HG03354 (cell line): ENCODE measurements at regions not wholly inside any gene's neighbourhood (a gene's known extent, or its start where the extent isn't known, plus 50 kb on each side); places are given as distances from the start of the nearest gene placed in this dataset.

Experiments used
- ATAC-seq: cut with Tn5 transposase; IDR thresholded peaks from one replicate; pipeline ENCODE4 v1.9.1; 2021; ENCODE audit warnings: mild to moderate bottlenecking; ENCODE audit not compliant: unreplicated experiment, poor library complexity, severe bottlenecking

DNA sequence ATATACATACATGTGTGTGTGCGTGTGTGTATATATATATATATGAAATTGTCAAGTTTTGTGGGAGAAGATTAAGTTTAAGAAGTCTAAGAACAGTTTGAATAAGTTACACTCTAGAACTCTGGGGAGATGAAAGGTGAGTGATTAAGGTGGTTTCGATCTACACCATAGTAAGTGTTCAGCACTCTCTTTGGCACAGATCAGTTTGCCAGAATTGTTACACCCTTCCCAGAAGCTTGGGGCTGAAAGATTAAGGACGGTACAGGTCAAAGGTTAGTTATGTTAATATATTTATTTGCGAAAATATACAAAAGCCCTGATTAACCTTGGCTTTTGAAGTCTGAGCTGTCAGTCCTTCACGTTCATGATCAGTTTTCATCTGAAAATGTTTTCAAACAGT is 309.1 kb downstream of the KLF5 start:
- ATAC-seq, result no peak

DNA sequence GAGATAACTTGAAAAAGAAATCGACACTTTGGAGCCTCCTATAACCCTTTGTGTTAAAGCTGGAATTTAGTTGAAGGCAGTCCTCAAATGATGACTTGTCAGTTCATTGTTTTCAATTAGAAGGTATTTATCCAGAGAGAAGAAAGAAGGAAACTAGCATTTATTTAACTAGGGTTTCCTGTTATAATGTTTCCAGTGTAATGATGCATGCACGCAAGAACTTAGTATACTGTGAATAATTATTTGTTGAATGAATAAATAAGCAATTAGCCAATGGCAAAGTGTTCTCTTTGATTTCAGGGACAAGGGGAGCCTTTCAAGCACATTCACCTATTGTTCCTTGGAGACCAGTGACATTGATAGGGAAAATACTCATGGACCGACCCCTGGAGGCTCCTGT is 307.4 kb downstream of the KLF5 start:
- ATAC-seq, result no peak

DNA sequence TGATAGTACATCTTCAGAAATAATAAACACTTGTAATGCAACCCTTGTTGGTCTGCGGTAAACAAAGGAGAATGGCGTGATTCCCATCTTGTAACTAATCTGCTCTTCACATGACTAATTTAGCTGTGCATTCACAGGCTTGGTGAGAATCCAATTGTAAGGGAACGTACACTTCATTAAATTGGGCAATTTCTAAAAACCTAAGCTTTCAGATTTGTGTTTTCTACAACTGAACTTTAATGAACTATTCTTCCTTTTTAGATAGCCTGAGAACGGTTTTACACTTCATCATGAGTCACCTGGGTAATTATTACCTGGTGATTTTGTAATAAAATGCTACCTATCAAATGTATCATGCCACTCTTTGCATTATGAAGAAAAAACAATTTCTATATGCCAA is 306.9 kb downstream of the KLF5 start:
- no peak for ATAC-seq

DNA sequence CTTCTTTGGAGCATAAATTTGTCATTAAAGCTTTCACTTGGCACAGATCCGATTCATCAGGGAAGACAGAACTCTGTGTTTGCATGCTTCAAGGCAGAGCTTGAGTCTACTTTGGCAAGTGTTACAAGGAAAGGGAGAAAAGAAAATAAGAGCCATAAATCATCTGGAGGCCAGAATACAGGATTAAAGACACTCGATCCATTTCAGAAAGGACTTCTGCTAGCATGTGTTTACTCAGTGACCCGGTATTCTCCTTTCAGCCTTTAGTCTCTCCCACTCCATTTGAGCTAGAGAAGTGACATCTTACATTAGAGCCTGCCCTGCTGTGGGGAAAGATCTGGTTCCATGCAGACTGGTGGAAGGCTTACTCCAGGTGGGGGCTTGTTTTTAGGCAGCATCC is 306.4 kb downstream of the KLF5 start:
- no peak for ATAC-seq

DNA sequence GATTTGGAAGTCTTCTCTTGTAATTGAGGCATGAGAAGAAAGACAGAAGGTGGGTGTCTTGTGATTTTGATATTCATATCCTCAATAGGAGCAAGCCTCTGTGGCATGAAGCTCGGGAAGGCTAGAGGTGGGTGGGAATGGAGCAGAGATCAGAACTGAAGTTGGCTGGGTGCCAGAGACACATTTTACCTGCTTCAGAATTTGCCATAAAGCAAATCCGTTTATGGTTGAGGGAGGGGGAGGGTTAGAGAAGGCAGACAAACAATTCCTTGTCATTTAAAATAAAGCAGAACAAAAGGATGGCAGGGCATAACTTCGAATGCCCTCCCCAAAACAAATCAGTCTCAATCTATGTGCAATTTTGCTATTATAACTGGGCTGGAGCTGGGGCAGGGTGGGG is 305.9 kb downstream of the KLF5 start:
- ATAC-seq, result no peak

DNA sequence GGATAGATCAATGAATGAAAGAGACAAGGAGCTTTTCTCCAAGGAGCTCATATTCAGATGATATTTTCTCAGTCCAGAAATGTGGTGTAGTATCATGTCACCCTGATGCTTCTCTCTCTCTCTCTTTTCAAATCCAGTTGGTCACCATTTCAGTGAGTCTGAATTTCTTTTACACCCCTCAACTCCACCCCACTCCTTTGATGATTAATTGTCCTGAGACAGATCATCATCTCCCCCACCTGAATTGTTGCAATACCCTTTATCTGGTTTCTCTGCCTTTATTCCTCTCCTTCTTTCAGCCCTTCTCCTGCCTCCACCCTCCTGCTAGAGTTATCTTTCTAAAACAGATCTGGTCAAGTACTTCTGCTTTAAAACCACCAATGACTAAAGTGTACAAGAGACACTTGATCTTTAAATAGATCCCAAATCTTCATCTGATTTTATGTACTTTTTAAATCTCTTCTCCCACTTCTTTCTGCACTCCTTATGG is 299.8 kb downstream of the KLF5 start:
- no peak for ATAC-seq

DNA sequence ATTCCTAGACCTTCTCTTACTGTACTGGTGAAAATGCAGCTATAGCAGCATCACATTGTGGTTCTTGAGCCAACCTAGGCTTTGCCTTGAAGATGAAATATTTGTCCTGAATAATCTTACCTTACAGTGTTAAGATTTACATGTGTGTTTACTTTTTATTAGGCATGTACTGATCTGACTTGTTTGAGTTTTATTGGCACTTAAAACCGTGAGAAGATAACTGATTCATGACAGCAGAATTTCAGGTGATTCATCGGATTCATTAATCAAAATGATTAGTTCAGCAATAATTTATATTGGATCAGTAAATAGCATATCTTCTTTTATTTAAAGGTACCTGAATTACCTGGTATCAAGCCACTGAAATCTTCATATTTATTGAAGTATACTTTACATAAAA is 296.3 kb downstream of the KLF5 start:
- ATAC-seq, result no peak

DNA sequence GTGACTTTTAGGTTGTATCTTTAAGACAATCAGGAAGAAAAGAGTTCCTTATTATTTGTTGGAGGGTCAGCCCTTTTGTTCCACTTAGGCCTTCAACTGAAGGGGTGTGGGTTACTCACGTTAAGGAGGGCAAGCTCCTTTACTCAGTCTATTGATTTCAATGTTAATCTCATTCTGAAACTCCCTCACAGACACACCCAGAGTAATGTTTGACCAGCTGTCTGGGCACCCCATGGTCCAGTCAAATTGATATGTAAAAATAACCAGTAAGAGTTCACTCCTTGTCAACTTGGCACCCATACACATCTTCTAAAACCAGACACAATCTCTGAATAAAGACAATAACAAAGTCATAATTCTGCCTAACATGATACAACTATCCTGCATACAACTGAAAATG is 292.9 kb downstream of the KLF5 start:
- no peak for ATAC-seq

DNA sequence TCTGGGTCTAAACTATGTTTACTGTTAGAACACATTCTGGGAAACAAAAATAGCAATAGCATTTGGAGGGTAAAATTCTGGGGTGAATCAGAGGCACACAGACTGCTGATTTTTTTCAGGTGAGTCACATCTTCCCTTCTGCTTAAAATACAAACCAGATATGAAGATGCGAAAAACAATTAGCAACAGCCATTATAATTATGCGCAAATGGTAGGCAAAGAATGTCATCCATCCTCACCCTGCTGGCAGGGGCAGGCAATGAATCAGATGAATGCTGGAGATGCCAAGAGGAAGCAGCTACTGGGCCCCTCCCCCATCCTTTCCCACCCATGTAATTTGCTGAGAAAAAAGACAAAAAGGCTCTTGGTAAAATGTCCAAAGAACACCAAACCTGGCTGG is 282.9 kb downstream of the KLF5 start:
- no peak for ATAC-seq

DNA sequence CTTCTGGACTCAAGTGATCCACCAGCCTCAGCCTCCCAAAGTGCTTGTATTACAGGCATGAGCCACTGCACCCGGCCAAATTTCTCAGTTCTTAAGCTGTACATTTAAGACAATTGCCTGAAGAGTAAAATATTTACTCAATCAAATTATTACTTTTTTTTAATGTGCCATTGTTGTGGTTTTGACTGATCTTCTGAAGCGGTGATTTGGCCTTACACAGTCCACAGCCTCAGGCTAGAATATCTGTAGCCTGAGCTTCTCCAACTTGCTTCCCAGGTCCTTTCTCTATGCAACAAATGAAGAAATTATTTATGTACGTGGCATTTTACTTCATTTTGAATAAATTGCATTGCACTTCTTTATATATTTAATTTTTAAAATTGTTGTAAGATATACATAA is 281.3 kb downstream of the KLF5 start:
- ATAC-seq, result no peak

DNA sequence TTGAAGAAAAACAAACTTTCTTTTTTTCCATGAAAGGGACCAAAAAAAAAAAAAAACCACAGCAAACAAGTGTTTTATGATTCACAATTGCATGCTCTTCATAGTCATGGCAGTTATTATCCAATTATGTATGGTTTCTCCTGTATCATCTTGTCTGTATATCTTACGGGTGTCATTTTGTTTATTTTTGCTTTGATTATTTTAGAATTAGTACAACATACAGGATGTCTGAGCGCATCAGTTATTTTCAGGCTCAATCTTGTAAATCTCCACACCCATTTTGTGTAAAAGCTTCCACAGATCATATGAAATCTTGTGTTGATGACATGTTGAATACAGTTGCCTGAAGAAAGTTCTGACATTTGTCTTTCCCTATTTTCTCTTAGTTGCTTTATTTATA is 280.3 kb downstream of the KLF5 start:
- no peak for ATAC-seq

DNA sequence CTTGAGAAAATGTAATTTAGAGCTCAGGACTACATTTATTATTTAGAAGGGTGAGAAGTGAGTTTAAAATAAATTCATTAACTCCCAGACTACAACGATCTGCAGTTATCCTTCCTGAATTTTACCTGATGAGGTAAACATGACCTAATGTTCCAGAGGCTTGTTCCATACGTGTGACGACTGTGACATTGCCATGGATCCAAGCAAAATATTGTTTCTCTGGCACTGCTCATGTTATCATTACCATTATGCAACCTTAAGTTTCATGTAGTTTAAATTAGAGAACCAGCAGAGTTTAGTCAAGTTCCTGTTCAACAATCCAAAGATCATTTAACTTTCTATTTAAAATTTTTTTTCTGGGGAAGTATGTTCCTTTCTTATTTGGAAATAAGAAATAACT is 279.6 kb downstream of the KLF5 start:
- no peak for ATAC-seq

DNA sequence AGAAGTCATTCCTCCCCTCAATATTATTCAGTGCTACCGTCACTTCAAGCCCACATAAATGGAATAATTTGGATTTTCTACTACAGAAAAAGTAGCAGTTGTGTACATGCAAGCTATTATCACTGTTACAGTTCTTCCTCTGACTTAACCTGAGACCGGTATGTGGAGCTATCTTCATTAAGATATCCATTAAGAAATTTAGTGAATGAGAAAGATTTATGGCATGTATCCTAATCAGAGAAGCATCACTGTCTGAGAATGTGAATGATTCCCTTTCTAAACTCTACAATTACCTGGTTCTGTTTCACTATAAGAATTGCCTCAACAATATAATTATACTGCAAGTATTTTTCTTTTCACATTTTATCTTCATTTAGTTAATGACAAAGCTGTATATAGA is 278.7 kb downstream of the KLF5 start:
- no peak for ATAC-seq

DNA sequence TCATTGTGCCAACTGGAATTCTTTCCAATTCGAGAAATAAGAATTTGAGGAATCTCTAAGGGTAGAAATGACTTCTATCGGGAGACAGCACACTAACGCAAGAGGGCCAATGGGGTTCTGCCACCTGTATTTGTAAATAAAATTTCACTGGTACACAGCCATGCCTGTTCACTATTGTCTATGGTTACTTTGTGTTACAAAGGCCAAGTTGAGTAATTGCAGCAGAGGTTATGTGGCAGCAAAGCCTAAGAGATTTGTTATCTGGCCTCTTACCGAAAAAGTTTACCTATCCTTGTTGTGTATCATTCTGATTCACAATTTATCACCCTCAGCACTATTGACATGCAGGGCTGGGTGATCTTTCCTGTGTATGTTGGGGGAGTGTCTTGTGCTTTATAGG is 278.0 kb downstream of the KLF5 start:
- ATAC-seq, result no peak

DNA sequence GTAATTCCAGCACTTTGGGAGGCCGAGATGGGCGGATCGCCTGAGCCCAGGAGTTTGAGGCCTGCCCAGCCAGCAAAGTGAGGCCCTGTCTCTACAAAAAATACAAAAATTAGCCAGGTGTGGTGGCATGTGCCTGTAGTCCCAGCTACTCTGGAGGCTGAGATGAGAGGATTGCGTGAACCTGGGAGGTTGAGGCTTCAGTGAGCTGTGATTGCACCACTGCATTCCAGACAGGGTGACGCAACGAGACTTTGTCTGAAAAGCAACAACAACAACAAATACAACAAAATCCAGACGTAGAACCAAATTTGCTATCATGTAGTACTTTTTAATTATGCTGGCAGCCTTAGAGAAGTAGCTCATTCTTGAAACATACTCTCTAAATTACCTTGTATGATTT is 277.1 kb downstream of the KLF5 start:
- ATAC-seq, result no peak

DNA sequence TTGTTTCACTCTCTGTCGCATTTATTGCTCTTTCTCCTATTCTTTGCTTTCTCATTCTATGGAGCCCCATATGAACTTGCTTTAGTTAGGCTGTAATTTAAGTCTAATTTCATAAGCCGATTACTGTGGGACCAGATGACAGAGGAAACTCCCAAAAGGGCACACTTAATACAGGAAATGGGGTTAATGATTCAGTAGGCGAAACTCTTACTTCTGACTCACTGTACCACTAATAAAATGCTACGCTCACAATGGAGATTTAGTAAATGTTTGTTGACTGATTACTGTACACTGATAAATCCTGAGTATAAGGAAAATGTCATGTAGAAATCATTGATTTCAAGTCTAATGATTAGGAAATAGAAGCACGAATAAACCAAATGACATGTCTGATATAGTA is 276.4 kb downstream of the KLF5 start:
- peak; percentile 100 for ATAC-seq

DNA sequence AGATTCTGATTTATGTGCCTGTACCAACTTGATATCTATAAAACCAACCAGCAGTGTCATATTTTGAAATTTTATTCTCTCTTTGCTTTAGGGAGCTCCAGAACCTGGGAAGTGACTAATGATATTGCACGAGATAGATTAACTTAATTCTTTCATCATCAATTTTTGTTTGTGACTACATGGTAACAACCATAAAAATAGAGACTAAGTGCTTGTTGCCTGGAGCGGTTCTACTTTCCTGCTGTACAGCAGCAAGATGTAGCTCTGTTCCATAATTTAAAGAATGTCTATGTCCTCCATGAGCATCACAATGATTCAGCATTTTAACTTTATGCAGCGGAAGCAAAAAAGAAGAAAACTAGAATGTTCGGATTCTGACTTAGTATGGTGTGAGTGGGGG is 275.6 kb downstream of the KLF5 start:
- ATAC-seq, result no peak

DNA sequence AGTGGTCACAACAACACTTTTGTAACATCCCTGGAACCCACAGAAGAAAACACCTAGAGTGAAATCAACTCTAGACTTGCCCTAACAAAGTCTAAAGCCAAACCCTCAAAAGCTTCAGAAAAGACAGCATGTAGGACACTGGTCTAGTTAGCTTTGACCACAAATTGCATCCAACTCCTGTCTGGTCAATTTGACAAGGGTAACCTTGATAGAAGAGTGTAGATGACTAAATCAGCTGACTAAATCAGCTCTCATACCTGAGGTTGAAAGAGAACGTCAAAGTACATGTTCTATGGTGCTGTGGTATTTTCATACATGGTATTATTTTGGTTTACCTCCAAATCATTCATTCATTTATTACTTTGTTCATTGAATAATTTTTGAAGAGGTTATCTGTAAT is 272.8 kb downstream of the KLF5 start:
- ATAC-seq, result no peak

DNA sequence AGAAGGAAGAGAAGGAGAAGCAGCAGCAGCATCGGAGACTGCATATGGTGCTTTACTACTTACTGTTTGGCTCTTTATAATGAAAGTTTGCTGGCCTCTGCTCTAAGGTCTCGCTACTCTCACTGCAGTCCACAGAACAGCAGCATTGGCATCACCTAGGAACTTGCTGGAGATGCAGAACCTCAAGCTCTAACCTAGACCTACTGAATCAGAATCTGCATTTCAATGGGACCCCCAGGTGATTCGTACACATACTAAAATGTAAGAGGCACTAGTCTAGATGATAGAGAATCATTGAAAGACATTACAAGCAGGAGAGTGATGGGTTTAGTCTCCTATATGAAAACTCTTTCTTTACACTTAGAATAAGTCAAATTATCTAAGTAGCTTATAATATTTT is 270.6 kb downstream of the KLF5 start:
- ATAC-seq, result no peak

DNA sequence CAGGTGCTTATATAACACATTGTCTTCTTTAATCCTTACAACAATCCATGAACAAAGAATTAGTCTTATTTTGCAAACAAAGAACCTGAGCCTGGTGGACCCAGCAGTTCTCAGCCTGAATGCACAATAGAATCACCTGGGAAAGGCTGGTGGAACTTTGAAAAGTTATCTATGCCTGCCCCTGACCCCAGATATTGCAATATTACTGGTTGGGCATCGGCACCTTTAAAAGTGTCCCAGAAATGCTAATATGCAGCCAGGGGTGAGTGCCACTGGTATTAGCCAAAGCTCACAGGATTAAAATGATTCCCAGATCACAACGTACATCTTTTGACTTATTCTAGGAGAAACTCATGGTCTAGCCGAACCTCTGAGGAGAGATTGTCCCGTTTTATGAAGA is 268.8 kb downstream of the KLF5 start:
- ATAC-seq, result no peak

DNA sequence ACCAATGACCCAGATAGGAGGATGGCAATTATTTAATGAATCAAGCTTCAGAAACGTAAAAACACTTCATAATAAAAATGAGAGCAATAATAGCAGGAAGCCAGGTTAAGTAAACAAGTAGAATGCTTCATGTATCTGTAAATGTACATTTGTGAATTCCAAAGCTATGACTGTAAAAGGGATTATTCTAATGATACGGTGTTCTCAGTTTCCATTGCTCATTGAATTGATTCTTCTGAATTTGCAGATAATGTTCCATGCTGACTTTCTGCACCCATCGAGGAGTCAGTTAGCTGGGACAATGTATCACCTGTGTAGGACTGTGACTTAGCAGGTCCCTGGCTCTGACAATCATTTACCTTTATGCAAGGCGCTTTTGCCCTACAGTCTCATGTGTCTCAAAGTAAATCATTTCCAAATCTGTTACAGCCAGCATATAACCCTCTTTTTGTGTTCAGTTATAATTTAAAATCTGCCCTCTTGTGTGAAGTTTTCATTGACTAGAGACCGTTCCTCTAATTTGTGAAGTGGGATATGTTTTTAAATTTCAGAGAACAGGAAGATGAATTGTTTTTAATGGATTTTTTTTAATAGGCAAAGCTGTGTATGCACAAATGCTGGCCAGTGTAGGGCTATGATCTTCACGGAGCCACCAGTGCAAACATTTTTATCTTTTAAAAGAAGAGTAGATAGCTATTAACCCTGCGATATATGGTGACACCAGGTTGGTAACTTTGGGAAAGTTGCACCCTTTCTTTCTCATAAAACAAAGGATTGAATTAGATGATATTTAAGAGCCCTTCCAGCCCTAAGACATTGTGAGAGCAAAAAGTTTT is 267.1 kb downstream of the KLF5 start:
- ATAC-seq, result peak; percentile 94
